GM12878 (cell line): ENCODE measurements at regions not wholly inside any gene's neighbourhood (a gene's known extent, or its start where the extent isn't known, plus 50 kb on each side); places are given as distances from the start of the nearest gene placed in this dataset.

Experiments
- ATAC-seq: fragments of 200-7000 bp; cut with Tn5 transposase; 3 replicates; pipeline ENCODE4 v1.9.1; 2020; ENCODE audit warnings: mild to moderate bottlenecking, moderate library complexity
- BruUV-seq: library from RNA; stranded (reverse); fragments of 400-500 nt; replicated peaks from 2 replicates; lab custom pipeline; 2021; lab: Mats Ljungman, UMichigan
- CTCF ChIA-PET: fragments of 300-600 bp; sonication (Branson Sonifier 250); formaldehyde crosslinking; extraction: SDS; loops from one replicate; lab custom pipeline; 2021; ENCODE audit warnings: inconsistent platforms; lab: Yijun Ruan, JAX
- POLR2A ChIA-PET: fragments of 350-600 bp; formaldehyde crosslinking; extraction: SDS; loops from one replicate; lab custom pipeline; 2021; ENCODE audit warnings: inconsistent platforms; lab: Charles Lee
- RAD21 ChIA-PET: fragments of 300-600 bp; sonication (Branson Sonifier 250); formaldehyde crosslinking; loops from one replicate; lab custom pipeline; 2023; ENCODE audit warnings: antibody characterized with exemption; ENCODE audit not compliant: unreplicated experiment; lab: Charles Lee
- SMC1A ChIA-PET: fragments of 300-600 bp; sonication (Branson Sonifier 250); formaldehyde crosslinking; loops from one replicate; lab custom pipeline; 2023; ENCODE audit not compliant: unreplicated experiment, uncharacterized antibody; lab: Charles Lee
- DNase-seq: peaks from one replicate; pipeline ENCODE4 v3.0.0-alpha.2; 2011; ENCODE audit warnings: low read depth, low spot score
- FAIRE-seq: peaks from 3 replicates; lab custom pipeline; 2011; peaks lifted over from hg19 to GRCh38; lab: Jason Lieb, UNC
- H2AFZ ChIP-seq: 2 replicates; pipeline ENCODE4 v1.6.0; 2011; ENCODE audit warnings: low read depth, low read length, control low read depth; ENCODE audit not compliant: control insufficient read depth
- H3K27ac ChIP-seq: 2 replicates; pipeline ENCODE4 v1.5.1; 2011; ENCODE audit warnings: control low read depth; ENCODE audit not compliant: control insufficient read depth, insufficient read depth
- H3K27me3 ChIP-seq, 2 experiments: replicated peaks in 1 of 2; 2 replicates each; pipeline versions ENCODE4 v1.6.0 to v1.6.1; 2011; ENCODE audit warnings: low read length in 1 of 2; ENCODE audit not compliant: control insufficient read depth in 2 of 2, insufficient read depth in 2 of 2
- H3K36me3 ChIP-seq, 2 experiments: 2 replicates each; pipeline ENCODE4 v1.5.1; 2011; ENCODE audit warnings: low read length in 1 of 2; ENCODE audit not compliant: control insufficient read depth in 2 of 2, insufficient read depth in 2 of 2
- H3K4me1 ChIP-seq: 2 replicates; pipeline ENCODE4 v1.6.1; 2011; ENCODE audit warnings: mild to moderate bottlenecking, low read length, moderate library complexity, mixed read lengths; ENCODE audit not compliant: control insufficient read depth, insufficient read depth
- H3K4me2 ChIP-seq: 2 replicates; pipeline ENCODE4 v1.6.0; 2011; ENCODE audit warnings: control low read depth; ENCODE audit not compliant: control insufficient read depth, insufficient read depth
- H3K4me3 ChIP-seq: fragments of 200-600 bp; sonication (generic); 2 replicates; pipeline ENCODE4 v1.5.1; 2016
- H3K79me2 ChIP-seq: 2 replicates; pipeline ENCODE4 v1.6.0; 2011; ENCODE audit warnings: low read length; ENCODE audit not compliant: control insufficient read depth, insufficient read depth
- H3K9ac ChIP-seq: 2 replicates; pipeline ENCODE4 v1.8.0; 2011; ENCODE audit warnings: low read length, control low read depth, mixed read lengths; ENCODE audit not compliant: control insufficient read depth, insufficient read depth
- H3K9me3 ChIP-seq: replicated peaks from 3 replicates; pipeline ENCODE4 v1.5.1; 2011; ENCODE audit warnings: mild to moderate bottlenecking, low read length; ENCODE audit not compliant: control insufficient read depth, insufficient read depth
- H4K20me1 ChIP-seq: 2 replicates; pipeline ENCODE4 v1.6.0; 2011; ENCODE audit not compliant: control insufficient read depth, insufficient read depth
- BMI1 ChIP-seq: fragments of 450-650 bp; IDR thresholded peaks from 2 replicates; pipeline ENCODE4 v1.6.1; 2016; ENCODE audit warnings: mild to moderate bottlenecking, moderate library complexity, borderline replicate concordance
- BRCA1 ChIP-seq: IDR thresholded peaks from 2 replicates; pipeline ENCODE4 v1.6.1; 2011; ENCODE audit warnings: low read depth, low read length, improper control_type of control experiment
- HDAC2 ChIP-seq: fragments of 200-600 bp; sonication (generic); IDR thresholded peaks from 2 replicates; pipeline ENCODE4 v1.6.1; 2017
- NBN ChIP-seq: fragments of 450-650 bp; IDR thresholded peaks from 2 replicates; pipeline ENCODE4 v1.6.1; 2016
- NRF1 ChIP-seq: conservative IDR thresholded peaks from 2 replicates; pipeline ENCODE4 v1.6.1; 2011; ENCODE audit warnings: mild to moderate bottlenecking, low read depth, low read length, improper control_type of control experiment
- RB1 ChIP-seq: fragments of 450-650 bp; formaldehyde crosslinking; IDR thresholded peaks from 2 replicates; pipeline ENCODE4 v1.6.1; 2017; ENCODE audit warnings: mild to moderate bottlenecking, borderline replicate concordance
- RCOR1 ChIP-seq: conservative IDR thresholded peaks from 2 replicates; pipeline ENCODE4 v1.6.1; 2012; ENCODE audit warnings: low read depth, low read length, improper control_type of control experiment
- TAF1 ChIP-seq: IDR thresholded peaks from 2 replicates; pipeline ENCODE4 v1.6.1; 2011; ENCODE audit warnings: mild to moderate bottlenecking, low read depth, low read length, borderline replicate concordance
- TCF7 ChIP-seq: IDR thresholded peaks from 2 replicates; pipeline ENCODE4 v1.6.1; 2014; ENCODE audit warnings: antibody characterized with exemption, borderline replicate concordance
- WGBS: methylation state at CpG from one replicate; pipeline ENCODE4 v1.1.6; 2016; ENCODE audit warnings: low lambda C conversion rate; ENCODE audit not compliant: insufficient replicate concordance, insufficient coverage; ENCODE audit errors: missing lambda C conversion rate; 5-methylcytosine and 5-hydroxymethylcytosine counted together
- in situ Hi-C: fragments of 300-500 bp; cut with MboI; formaldehyde crosslinking; loops from 9 replicates; pipeline ENCODE4 v1.14.3; 2018; ENCODE audit warnings: mixed read lengths
- intact Hi-C: fragments of 100-400 bp; cut with micrococcal nuclease; formaldehyde crosslinking; loops from one replicate; pipeline ENCODE4 v1.14.2; 2022; ENCODE audit not compliant: unreplicated experiment
- TF ChIP-seq, protein P1 (sequence below): IDR thresholded peaks from 2 replicates; pipeline ENCODE4 v1.6.1; 2012; ENCODE audit warnings: low read depth, low read length, improper control_type of control experiment
- TF ChIP-seq, protein P2 (sequence below): IDR thresholded peaks from 2 replicates; pipeline ENCODE4 v1.6.1; 2012; ENCODE audit warnings: low read depth, low read length, improper control_type of control experiment
- TF ChIP-seq, protein P3 (sequence below): fragments of 450-650 bp; conservative IDR thresholded peaks from 2 replicates; pipeline ENCODE4 v1.6.1; 2017; ENCODE audit warnings: mild to moderate bottlenecking, moderate library complexity
- TF ChIP-seq, protein P4 (sequence below): fragments of 450-650 bp; IDR thresholded peaks from 2 replicates; pipeline ENCODE4 v1.6.1; 2017; ENCODE audit warnings: low read depth, mild to moderate bottlenecking, moderate library complexity

DNA sequence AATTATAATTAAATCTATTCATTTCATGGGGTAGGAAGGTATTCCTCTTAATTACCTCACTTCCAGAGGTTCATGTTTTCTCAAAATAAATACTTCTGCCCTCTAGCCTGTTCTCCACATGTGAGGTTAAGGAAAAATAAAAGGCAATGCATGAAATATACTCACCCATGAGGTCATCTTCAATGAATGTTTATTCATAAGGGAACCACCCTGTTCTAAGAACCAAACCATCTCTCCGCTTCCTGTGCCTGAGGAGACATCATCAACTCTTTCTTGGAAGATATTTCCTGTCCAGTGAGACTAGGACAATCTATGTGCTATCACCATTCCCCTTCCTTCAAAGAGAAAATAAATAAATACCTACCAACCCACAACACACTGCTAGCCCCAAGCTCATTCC lies 513.7 kb upstream of the PLXNA2 start:
- Histone ChIP-seq H3K9ac (no peak overlapping the region), H3K4me3 (no peak overlapping the region), H3K27me3 (no peaks in the 10 kb centered on the region), H3K4me2 (no peak overlapping the region), H2AFZ (no peak overlapping the region), H3K4me1 (no peaks in the 10 kb centered on the region), H3K36me3 (no peaks in the 10 kb centered on the region), H4K20me1 (no peaks in the 10 kb centered on the region), H3K79me2 (no peaks in the 10 kb centered on the region), H3K9me3 (no peaks in the 10 kb centered on the region), H3K27ac (no peak overlapping the region)
- in situ Hi-C loops (no loop called here), intact Hi-C loops (no loop called here)
- ATAC-seq (no peak), DNase-seq (no peak), FAIRE-seq (no peak)
- BruUV-seq, result no TSS peak
- TF ChIP-seq BMI1, result no peak
- no peak for TF ChIP-seq TAF1
- TF ChIP-seq, protein P1, sequence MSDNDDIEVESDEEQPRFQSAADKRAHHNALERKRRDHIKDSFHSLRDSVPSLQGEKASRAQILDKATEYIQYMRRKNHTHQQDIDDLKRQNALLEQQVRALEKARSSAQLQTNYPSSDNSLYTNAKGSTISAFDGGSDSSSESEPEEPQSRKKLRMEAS, result no peak
- TF ChIP-seq, protein P2, sequence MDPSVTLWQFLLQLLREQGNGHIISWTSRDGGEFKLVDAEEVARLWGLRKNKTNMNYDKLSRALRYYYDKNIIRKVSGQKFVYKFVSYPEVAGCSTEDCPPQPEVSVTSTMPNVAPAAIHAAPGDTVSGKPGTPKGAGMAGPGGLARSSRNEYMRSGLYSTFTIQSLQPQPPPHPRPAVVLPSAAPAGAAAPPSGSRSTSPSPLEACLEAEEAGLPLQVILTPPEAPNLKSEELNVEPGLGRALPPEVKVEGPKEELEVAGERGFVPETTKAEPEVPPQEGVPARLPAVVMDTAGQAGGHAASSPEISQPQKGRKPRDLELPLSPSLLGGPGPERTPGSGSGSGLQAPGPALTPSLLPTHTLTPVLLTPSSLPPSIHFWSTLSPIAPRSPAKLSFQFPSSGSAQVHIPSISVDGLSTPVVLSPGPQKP, result no peak
- no peak for TF ChIP-seq TCF7
- no peak for TF ChIP-seq NBN
- TF ChIP-seq, protein P3, sequence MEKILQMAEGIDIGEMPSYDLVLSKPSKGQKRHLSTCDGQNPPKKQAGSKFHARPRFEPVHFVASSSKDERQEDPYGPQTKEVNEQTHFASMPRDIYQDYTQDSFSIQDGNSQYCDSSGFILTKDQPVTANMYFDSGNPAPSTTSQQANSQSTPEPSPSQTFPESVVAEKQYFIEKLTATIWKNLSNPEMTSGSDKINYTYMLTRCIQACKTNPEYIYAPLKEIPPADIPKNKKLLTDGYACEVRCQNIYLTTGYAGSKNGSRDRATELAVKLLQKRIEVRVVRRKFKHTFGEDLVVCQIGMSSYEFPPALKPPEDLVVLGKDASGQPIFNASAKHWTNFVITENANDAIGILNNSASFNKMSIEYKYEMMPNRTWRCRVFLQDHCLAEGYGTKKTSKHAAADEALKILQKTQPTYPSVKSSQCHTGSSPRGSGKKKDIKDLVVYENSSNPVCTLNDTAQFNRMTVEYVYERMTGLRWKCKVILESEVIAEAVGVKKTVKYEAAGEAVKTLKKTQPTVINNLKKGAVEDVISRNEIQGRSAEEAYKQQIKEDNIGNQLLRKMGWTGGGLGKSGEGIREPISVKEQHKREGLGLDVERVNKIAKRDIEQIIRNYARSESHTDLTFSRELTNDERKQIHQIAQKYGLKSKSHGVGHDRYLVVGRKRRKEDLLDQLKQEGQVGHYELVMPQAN, result no peak
- TF ChIP-seq, protein P4, sequence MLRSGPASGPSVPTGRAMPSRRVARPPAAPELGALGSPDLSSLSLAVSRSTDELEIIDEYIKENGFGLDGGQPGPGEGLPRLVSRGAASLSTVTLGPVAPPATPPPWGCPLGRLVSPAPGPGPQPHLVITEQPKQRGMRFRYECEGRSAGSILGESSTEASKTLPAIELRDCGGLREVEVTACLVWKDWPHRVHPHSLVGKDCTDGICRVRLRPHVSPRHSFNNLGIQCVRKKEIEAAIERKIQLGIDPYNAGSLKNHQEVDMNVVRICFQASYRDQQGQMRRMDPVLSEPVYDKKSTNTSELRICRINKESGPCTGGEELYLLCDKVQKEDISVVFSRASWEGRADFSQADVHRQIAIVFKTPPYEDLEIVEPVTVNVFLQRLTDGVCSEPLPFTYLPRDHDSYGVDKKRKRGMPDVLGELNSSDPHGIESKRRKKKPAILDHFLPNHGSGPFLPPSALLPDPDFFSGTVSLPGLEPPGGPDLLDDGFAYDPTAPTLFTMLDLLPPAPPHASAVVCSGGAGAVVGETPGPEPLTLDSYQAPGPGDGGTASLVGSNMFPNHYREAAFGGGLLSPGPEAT, result no peak
- TF ChIP-seq RCOR1, result no peak
- TF ChIP-seq BRCA1, result no peak
- no peak for TF ChIP-seq HDAC2
- no peak for TF ChIP-seq RB1
- no peak for TF ChIP-seq NRF1
- ChIA-PET POLR2A (no interaction called here), RAD21 (no interaction called here), SMC1A (no interaction called here), CTCF (no interaction called here)
- WGBS, result 0% methylated on average over 1 of the region's 1 CpG
